SK-N-SH treated with all-trans-retinoic acid at 6 μM for 48 hours (cell line): ENCODE measurements at regions not wholly inside any gene's neighbourhood (a gene's known extent, or its start where the extent isn't known, plus 50 kb on each side); places are given as distances from the start of the nearest gene placed in this dataset.

ENCODE experiments used
- ATAC-seq: fragments of 200-7000 bp; cut with Tn5 transposase; 3 replicates; pipeline ENCODE4 v1.9.1; 2020; ENCODE audit warnings: mild to moderate bottlenecking, moderate library complexity
- ARNTL ChIP-seq: fragments of 450-650 bp; formaldehyde crosslinking; IDR thresholded peaks from 2 replicates; pipeline ENCODE4 v1.5.0; 2020; ENCODE audit warnings: low read depth, mild to moderate bottlenecking, moderate library complexity, borderline replicate concordance
- BACH2 ChIP-seq: fragments of 250-450 bp; sonication (Bioruptor Pico); IDR thresholded peaks from 2 replicates; pipeline ENCODE4 v1.9.0; 2021; ENCODE audit warnings: mild to moderate bottlenecking, borderline replicate concordance
- CSRNP3 ChIP-seq: fragments of 250-450 bp; sonication (Bioruptor Pico); IDR thresholded peaks from 2 replicates; pipeline ENCODE4 v1.5.1; 2021; ENCODE audit warnings: mild to moderate bottlenecking, moderate library complexity
- ESRRG ChIP-seq: fragments of 250-450 bp; sonication (Bioruptor Pico); IDR thresholded peaks from 2 replicates; pipeline ENCODE4 v1.6.1; 2021; ENCODE audit warnings: mild to moderate bottlenecking
- OSR1 ChIP-seq: fragments of 250-450 bp; sonication (Bioruptor Pico); IDR thresholded peaks from 2 replicates; pipeline ENCODE4 v1.8.0; 2022; ENCODE audit warnings: moderate library complexity, mild to moderate bottlenecking, inconsistent platforms
- PATZ1 ChIP-seq: fragments of 250-450 bp; sonication (Bioruptor Pico); IDR thresholded peaks from 2 replicates; pipeline ENCODE4 v1.8.0; 2020; ENCODE audit warnings: mild to moderate bottlenecking, moderate library complexity, borderline replicate concordance
- PPARA ChIP-seq: fragments of 250-450 bp; sonication (Bioruptor Pico); IDR thresholded peaks from 2 replicates; pipeline ENCODE4 v1.5.0; 2020; ENCODE audit warnings: mild to moderate bottlenecking, borderline replicate concordance
- SNAI2 ChIP-seq: fragments of 250-450 bp; sonication (Bioruptor Pico); IDR thresholded peaks from 2 replicates; pipeline ENCODE4 v1.5.0; 2020; ENCODE audit warnings: mild to moderate bottlenecking, moderate library complexity
- TCF4 ChIP-seq: fragments of 250-450 bp; sonication (Bioruptor Pico); IDR thresholded peaks from 2 replicates; pipeline ENCODE4 v1.8.0; 2021; ENCODE audit warnings: mild to moderate bottlenecking, moderate library complexity, borderline replicate concordance
- TOX ChIP-seq: fragments of 250-450 bp; sonication (Bioruptor Pico); IDR thresholded peaks from 2 replicates; pipeline ENCODE4 v1.8.0; 2021; ENCODE audit warnings: mild to moderate bottlenecking, moderate library complexity, borderline replicate concordance
- ZC3H10 ChIP-seq: fragments of 250-450 bp; sonication (Bioruptor Pico); IDR thresholded peaks from 2 replicates; pipeline ENCODE4 v1.5.1; 2021; ENCODE audit warnings: mild to moderate bottlenecking, moderate library complexity
- ZFP3 ChIP-seq: fragments of 250-450 bp; sonication (Bioruptor Pico); IDR thresholded peaks from 2 replicates; pipeline ENCODE4 v1.5.0; 2020; ENCODE audit warnings: mild to moderate bottlenecking, moderate library complexity
- ZFP30 ChIP-seq: fragments of 450-650 bp; formaldehyde crosslinking; IDR thresholded peaks from 2 replicates; pipeline ENCODE4 v1.5.0; 2022; ENCODE audit warnings: mild to moderate bottlenecking, moderate library complexity
- ZNF565 ChIP-seq: fragments of 450-650 bp; formaldehyde crosslinking; conservative IDR thresholded peaks from 2 replicates; pipeline ENCODE4 v1.5.0; 2020; ENCODE audit warnings: low read depth, mild to moderate bottlenecking, moderate library complexity
- ZNF70 ChIP-seq: fragments of 450-650 bp; formaldehyde crosslinking; IDR thresholded peaks from 2 replicates; pipeline ENCODE4 v1.5.0; 2020; ENCODE audit warnings: mild to moderate bottlenecking, moderate library complexity
- TF ChIP-seq, protein P1 (sequence below): fragments of 250-450 bp; sonication (Bioruptor Pico); IDR thresholded peaks from 2 replicates; pipeline ENCODE4 v1.5.0; 2020; ENCODE audit warnings: mild to moderate bottlenecking, moderate library complexity
- TF ChIP-seq, protein P2 (sequence below): fragments of 250-450 bp; sonication (Bioruptor Pico); IDR thresholded peaks from 2 replicates; pipeline ENCODE4 v1.8.0; 2021; ENCODE audit warnings: low read depth, mild to moderate bottlenecking, moderate library complexity, borderline replicate concordance

DNA sequence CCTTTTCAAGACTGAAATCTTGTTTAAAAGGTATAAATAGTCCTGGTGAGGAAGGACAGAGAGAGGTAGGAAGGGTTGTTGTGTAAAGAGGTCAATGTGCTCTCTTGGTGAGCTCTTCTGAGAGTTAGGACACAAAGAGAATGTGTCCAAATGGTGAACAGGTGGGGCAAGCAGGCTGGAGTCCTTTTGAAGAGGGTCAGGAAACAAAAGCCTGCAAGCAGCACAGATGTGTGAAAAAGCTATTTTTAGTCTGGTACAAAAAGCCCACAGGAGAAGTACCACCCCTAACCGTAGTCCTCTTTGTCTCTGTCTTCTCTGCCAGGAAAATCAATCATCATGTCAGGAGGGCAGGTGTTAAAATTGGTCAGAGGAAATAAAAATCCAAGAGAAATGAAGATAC, 54.4 kb upstream of the SYN3 start (continued):
- TF ChIP-seq, protein P1, sequence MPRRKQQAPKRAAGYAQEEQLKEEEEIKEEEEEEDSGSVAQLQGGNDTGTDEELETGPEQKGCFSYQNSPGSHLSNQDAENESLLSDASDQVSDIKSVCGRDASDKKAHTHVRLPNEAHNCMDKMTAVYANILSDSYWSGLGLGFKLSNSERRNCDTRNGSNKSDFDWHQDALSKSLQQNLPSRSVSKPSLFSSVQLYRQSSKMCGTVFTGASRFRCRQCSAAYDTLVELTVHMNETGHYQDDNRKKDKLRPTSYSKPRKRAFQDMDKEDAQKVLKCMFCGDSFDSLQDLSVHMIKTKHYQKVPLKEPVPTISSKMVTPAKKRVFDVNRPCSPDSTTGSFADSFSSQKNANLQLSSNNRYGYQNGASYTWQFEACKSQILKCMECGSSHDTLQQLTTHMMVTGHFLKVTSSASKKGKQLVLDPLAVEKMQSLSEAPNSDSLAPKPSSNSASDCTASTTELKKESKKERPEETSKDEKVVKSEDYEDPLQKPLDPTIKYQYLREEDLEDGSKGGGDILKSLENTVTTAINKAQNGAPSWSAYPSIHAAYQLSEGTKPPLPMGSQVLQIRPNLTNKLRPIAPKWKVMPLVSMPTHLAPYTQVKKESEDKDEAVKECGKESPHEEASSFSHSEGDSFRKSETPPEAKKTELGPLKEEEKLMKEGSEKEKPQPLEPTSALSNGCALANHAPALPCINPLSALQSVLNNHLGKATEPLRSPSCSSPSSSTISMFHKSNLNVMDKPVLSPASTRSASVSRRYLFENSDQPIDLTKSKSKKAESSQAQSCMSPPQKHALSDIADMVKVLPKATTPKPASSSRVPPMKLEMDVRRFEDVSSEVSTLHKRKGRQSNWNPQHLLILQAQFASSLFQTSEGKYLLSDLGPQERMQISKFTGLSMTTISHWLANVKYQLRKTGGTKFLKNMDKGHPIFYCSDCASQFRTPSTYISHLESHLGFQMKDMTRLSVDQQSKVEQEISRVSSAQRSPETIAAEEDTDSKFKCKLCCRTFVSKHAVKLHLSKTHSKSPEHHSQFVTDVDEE (CRISPR knock-in tag) = no peak
- TF ChIP-seq PPARA (CRISPR knock-in tag) = no peak
- TF ChIP-seq TCF4 (CRISPR knock-in tag) = no peak
- TF ChIP-seq, all 23 proteins: peak for 0

DNA sequence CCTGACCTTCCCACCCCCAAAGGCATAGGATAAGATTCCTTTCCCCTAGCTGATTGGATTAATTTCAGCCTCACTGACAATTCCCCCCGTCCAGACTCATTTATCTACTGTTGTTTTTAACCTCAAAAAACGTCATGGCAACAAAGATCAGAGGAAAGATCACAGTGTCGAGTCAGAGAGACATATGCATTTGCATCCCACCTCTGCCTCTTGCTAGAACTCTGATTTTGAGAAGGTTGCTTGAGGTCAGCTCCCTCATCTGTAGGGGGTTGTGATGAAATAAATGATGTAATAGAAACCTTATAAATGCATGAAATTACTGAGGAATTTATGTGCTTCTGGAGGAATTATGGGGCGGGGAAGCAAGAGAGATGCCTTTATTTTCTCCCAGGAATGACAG, 53.3 kb upstream of the SYN3 start:
- no peak for ATAC-seq

DNA sequence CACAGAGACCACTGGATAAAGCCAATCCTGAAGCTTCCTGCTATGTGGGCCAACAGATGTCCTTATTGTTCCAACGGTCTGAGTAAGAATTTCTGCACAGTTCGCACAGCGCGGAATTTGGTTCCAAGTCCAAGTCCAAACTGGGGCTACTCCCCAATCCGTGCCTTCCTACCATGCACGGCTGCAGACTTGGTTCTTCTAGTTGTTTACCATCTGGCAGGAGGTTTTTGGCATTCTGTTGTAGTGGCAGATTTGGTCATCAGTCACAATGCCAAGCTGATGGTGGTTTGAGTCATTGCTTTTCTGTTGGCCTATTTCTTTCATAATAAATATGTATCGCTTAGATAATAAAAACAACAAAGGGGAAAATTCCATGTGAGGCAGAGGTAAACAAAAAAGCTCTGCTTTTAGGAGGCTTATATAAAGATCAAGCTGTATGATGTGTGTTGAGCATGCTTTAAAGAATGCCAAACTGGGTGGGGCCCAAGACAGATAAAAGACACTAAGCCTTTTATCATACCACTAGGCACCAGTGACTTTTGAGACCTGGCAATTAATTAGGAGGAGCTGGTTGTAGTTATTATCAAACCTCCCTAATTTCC, 52.5 kb upstream of the SYN3 start:
- no peak for ATAC-seq
- TF ChIP-seq ZFP30 (CRISPR knock-in tag) = no peak
- no peak for TF ChIP-seq CSRNP3
- no peak for TF ChIP-seq SNAI2
- no peak for TF ChIP-seq ZC3H10
- no peak for TF ChIP-seq BACH2 (CRISPR knock-in tag)
- no peak for TF ChIP-seq ZNF565
- TF ChIP-seq, protein P2, sequence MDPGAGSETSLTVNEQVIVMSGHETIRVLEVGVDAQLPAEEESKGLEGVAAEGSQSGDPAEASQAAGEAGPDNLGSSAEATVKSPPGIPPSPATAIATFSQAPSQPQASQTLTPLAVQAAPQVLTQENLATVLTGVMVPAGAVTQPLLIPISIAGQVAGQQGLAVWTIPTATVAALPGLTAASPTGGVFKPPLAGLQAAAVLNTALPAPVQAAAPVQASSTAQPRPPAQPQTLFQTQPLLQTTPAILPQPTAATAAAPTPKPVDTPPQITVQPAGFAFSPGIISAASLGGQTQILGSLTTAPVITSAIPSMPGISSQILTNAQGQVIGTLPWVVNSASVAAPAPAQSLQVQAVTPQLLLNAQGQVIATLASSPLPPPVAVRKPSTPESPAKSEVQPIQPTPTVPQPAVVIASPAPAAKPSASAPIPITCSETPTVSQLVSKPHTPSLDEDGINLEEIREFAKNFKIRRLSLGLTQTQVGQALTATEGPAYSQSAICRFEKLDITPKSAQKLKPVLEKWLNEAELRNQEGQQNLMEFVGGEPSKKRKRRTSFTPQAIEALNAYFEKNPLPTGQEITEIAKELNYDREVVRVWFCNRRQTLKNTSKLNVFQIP (CRISPR knock-in tag) = no peak
- no peak for TF ChIP-seq ZNF70 (CRISPR knock-in tag)

More for the DNA sequence above, 53.3 kb upstream of the SYN3 start:
- TF ChIP-seq, protein P1 (CRISPR knock-in tag) = no peak
- TF ChIP-seq TCF4 (CRISPR knock-in tag) (no peak), ZNF70 (CRISPR knock-in tag) (no peak), ESRRG (CRISPR knock-in tag) (no peak), BACH2 (CRISPR knock-in tag) (no peak), PATZ1 (no peak), ARNTL (CRISPR knock-in tag) (no peak), CSRNP3 (no peak), ZC3H10 (no peak), ZFP3 (no peak), OSR1 (CRISPR knock-in tag) (no peak), ZNF565 (no peak), TOX (CRISPR knock-in tag) (no peak)
- TF ChIP-seq, protein P2 (CRISPR knock-in tag) = no peak
